ENCODE measurements at regions not wholly inside any gene's neighbourhood (a gene's known extent, or its start where the extent isn't known, plus 50 kb on each side); places are given as distances from the start of the nearest gene placed in this dataset.

DNA sequence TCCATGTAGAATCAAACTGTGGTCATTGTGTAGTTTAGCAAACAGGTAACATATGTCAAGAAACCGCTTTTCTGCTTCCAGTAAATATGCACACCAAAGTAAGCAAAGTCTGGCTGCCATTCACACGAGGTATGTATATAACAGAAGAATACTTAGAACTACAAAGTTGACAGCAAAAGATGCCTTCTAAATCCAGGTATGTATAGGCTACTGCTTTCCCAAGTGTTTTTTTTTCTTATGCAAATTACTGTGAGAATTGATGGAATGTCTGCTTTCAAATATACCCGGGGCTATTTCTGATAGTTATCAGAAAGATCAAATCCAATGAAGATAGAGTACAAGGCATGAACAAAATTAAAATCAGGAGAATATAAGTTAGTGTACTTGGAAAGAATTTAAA, 229.2 kb downstream of the HACE1 start (continued):
- TF ChIP-seq RAD21 (CRISPR knock-in tag; IDR thresholded peaks at IDR 0.05) (no peak), ZBTB3 (CRISPR knock-in tag; IDR thresholded peaks at IDR 0.05; ENCODE audit: borderline replicate concordance, low read depth) (no peak), ZNF138 (CRISPR knock-in tag; IDR thresholded peaks at IDR 0.05; ENCODE audit: low read depth) (no peak), XRCC5 (optimal IDR thresholded peaks at IDR 0.05; ENCODE audit: low read length) (no peak)

DNA sequence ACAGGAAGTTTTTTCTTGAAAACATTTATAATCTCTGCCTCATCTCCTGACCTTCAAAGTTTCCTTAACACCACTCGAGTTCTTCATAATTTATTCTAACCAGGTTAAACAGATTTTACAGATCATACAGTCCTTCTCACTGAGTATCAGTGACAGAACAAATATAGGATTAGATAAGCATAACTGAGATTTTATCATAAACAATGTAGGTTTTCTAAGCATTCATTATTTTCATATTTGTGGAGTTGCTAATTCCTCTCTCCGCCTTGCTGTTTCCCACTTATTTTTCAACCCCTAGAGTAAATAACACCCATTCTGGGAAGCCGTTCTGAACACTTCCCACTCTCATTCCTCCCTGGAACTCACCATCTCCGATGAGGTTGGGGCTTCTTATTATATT, 229.9 kb downstream of the HACE1 start:
- no peak overlapping the region for H3K27ac ChIP-seq (ENCODE audit: extremely low read length, insufficient read depth, low read length)
- TF ChIP-seq SALL2 (CRISPR knock-in tag; IDR thresholded peaks at IDR 0.05) (no peak), NRL (CRISPR knock-in tag; IDR thresholded peaks at IDR 0.05; ENCODE audit: borderline replicate concordance) (no peak), ZNF501 (CRISPR knock-in tag; IDR thresholded peaks at IDR 0.05) (no peak), ZNF776 (CRISPR knock-in tag; IDR thresholded peaks at IDR 0.05) (no peak), SMARCC2 (IDR thresholded peaks at IDR 0.05) (no peak), DR1 (CRISPR knock-in tag; IDR thresholded peaks at IDR 0.05) (no peak), KDM3A (CRISPR knock-in tag; IDR thresholded peaks at IDR 0.05; ENCODE audit: low read depth) (no peak), HNRNPL (IDR thresholded peaks at IDR 0.05; ENCODE audit: low read depth, low read length) (no peak), ZBTB21 (CRISPR knock-in tag; IDR thresholded peaks at IDR 0.05) (no peak), IKZF1 (IDR thresholded peaks at IDR 0.05) (no peak), NFE2L2 (IDR thresholded peaks at IDR 0.05; ENCODE audit: low read length) (no peak), JARID2 (CRISPR knock-in tag; IDR thresholded peaks at IDR 0.05; ENCODE audit: insufficient replicate concordance) (no peak), RORA (CRISPR knock-in tag; IDR thresholded peaks at IDR 0.05) (no peak), SCMH1 (CRISPR knock-in tag; IDR thresholded peaks at IDR 0.05; ENCODE audit: borderline replicate concordance) (no peak), SSRP1 (CRISPR knock-in tag; IDR thresholded peaks at IDR 0.05) (no peak), DMAP1 (CRISPR knock-in tag; IDR thresholded peaks at IDR 0.05) (no peak), ATF1 (CRISPR knock-in tag; IDR thresholded peaks at IDR 0.05) (no peak)
- TF ChIP-seq, protein P1, sequence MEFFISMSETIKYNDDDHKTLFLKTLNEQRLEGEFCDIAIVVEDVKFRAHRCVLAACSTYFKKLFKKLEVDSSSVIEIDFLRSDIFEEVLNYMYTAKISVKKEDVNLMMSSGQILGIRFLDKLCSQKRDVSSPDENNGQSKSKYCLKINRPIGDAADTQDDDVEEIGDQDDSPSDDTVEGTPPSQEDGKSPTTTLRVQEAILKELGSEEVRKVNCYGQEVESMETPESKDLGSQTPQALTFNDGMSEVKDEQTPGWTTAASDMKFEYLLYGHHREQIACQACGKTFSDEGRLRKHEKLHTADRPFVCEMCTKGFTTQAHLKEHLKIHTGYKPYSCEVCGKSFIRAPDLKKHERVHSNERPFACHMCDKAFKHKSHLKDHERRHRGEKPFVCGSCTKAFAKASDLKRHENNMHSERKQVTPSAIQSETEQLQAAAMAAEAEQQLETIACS (CRISPR knock-in tag; IDR thresholded peaks at IDR 0.05), result no peak
- TF ChIP-seq, protein P2, sequence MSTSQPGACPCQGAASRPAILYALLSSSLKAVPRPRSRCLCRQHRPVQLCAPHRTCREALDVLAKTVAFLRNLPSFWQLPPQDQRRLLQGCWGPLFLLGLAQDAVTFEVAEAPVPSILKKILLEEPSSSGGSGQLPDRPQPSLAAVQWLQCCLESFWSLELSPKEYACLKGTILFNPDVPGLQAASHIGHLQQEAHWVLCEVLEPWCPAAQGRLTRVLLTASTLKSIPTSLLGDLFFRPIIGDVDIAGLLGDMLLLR (CRISPR knock-in tag; IDR thresholded peaks at IDR 0.05), result no peak
- TF ChIP-seq, protein P3, sequence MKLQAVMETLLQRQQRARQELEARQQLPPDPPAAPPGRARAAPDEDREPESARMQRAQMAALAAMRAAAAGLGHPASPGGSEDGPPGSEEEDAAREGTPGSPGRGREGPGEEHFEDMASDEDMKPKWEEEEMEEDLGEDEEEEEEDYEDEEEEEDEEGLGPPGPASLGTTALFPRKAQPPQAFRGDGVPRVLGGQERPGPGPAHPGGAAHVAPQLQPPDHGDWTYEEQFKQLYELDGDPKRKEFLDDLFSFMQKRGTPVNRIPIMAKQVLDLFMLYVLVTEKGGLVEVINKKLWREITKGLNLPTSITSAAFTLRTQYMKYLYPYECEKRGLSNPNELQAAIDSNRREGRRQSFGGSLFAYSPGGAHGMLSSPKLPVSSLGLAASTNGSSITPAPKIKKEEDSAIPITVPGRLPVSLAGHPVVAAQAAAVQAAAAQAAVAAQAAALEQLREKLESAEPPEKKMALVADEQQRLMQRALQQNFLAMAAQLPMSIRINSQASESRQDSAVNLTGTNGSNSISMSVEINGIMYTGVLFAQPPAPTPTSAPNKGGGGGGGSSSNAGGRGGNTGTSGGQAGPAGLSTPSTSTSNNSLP (IDR thresholded peaks at IDR 0.05; ENCODE audit: low read depth, low read length), result no peak
- no TSS peak for BruUV-seq (replicated peaks)
- FAIRE-seq, result no peak
- no peaks in the 10 kb centered on the region for H4K20me1 ChIP-seq (ENCODE audit: insufficient read depth, low read length)
- ChIA-PET CTCF (ENCODE audit: low intra/inter-chr PET ratio, low total read pairs) (no interaction called here), POLR2A (no interaction called here)
- H2AFZ ChIP-seq (ENCODE audit: low read length), result no peak overlapping the region
- DNase-seq (ENCODE audit: low spot score), result no peak
- no peak overlapping the region for H3K4me2 ChIP-seq (ENCODE audit: low read depth, low read length)
- ATAC-seq, result no peak
- no peak overlapping the region for H3K4me3 ChIP-seq (replicated peaks in 1 of 3; ENCODE audit: insufficient read depth in 1 of 3, low read depth in 2 of 3, low read length in 3 of 3)
- no peak overlapping the region for H3K9ac ChIP-seq (ENCODE audit: insufficient read depth, low read depth, low read length)
- in situ Hi-C loops (cut with HindIII; ENCODE audit: extremely low pct_ligation_motif_present, low pct_unique_long_range_greater_than_20kb) (no loop called here), intact Hi-C loops (cut with micrococcal nuclease; ENCODE audit: unreplicated experiment) (no loop called here)
- WGBS (ENCODE audit: low lambda C conversion rate), result 12% methylated on average over 4 of the region's 4 CpGs
- no peaks in the 10 kb centered on the region for H3K36me3 ChIP-seq (replicated peaks in 1 of 2; ENCODE audit: control insufficient read depth in 1 of 2, insufficient read depth in 2 of 2, low read length in 2 of 2)
- no peaks in the 10 kb centered on the region for H3K4me1 ChIP-seq (ENCODE audit: insufficient read depth, low read length)
- no peaks in the 10 kb centered on the region for H3K27me3 ChIP-seq (ENCODE audit: control insufficient read depth in 1 of 2, insufficient read depth in 2 of 2, low read length in 2 of 2)
- H3K9me3 ChIP-seq (ENCODE audit: low read length), result no peaks in the 10 kb centered on the region
- no peaks in the 10 kb centered on the region for H3K79me2 ChIP-seq (ENCODE audit: insufficient read depth, low read length)

Measured in HepG2 (cell line).